NCI-H2171 treated with DMSO at 0.1 percent for 48 hours (cell line): ENCODE measurements at regions not wholly inside any gene's neighbourhood (a gene's known extent, or its start where the extent isn't known, plus 50 kb on each side); places are given as distances from the start of the nearest gene placed in this dataset.

ENCODE experiments used
- DNase-seq: peaks from one replicate; lab custom pipeline; 2025; lab: John Stamatoyannopoulos, UW

- DNase-seq = no peak
Observed at GRCh38 chr3:79542-79941, 117.0 kb upstream of the CHL1 start.

- no peak for DNase-seq
Observed at GRCh38 chr3:82508-82907, 114.1 kb upstream of the CHL1 start.

GRCh38 chr3:83096-83495, 113.5 kb upstream of the CHL1 start:
- no peak for DNase-seq

- no peak for DNase-seq
Observed at GRCh38 chr3:85180-85579, 111.4 kb upstream of the CHL1 start.

GRCh38 chr3:88267-88666, 108.3 kb upstream of the CHL1 start:
- DNase-seq = no peak

GRCh38 chr3:93746-94145, 102.8 kb upstream of the CHL1 start:
- no peak for DNase-seq

- no peak for DNase-seq
Observed at GRCh38 chr3:96259-96658, 100.3 kb upstream of the CHL1 start.

GRCh38 chr3:97417-98258, 98.9 kb upstream of the CHL1 start:
- DNase-seq = no peak

GRCh38 chr3:98259-98654, 98.3 kb upstream of the CHL1 start:
- no peak for DNase-seq

- DNase-seq = no peak
Observed at GRCh38 chr3:99506-99905, 97.1 kb upstream of the CHL1 start.

GRCh38 chr3:102484-102883, 94.1 kb upstream of the CHL1 start:
- DNase-seq = no peak

GRCh38 chr3:103991-104390, 92.6 kb upstream of the CHL1 start:
- no peak for DNase-seq

GRCh38 chr3:105585-105984, 91.0 kb upstream of the CHL1 start:
- no peak for DNase-seq

GRCh38 chr3:106619-107018, 89.9 kb upstream of the CHL1 start:
- no peak for DNase-seq

- DNase-seq = peak; percentile 0
Observed at GRCh38 chr3:111143-112069, 85.2 kb upstream of the CHL1 start.

GRCh38 chr3:112773-113172, 83.8 kb upstream of the CHL1 start:
- no peak for DNase-seq

- no peak for DNase-seq
Observed at GRCh38 chr3:118666-119065, 77.9 kb upstream of the CHL1 start.

GRCh38 chr3:123341-123740, 73.2 kb upstream of the CHL1 start:
- no peak for DNase-seq

- no peak for DNase-seq
Observed at GRCh38 chr3:124557-125179, 71.9 kb upstream of the CHL1 start.

- no peak for DNase-seq
Observed at GRCh38 chr3:128515-129172, 67.9 kb upstream of the CHL1 start.

- peak; percentile 0 for DNase-seq
Observed at GRCh38 chr3:131151-131888, 65.2 kb upstream of the CHL1 start.
